AG04450 (cell line): ENCODE measurements at regions not wholly inside any gene's neighbourhood (a gene's known extent, or its start where the extent isn't known, plus 50 kb on each side); places are given as distances from the start of the nearest gene placed in this dataset.

ENCODE experiments used
- CTCF ChIA-PET: fragments of 300-600, 350-600 bp; formaldehyde crosslinking; extraction: SDS; loops from one replicate; lab custom pipeline; 2022; ENCODE audit warnings: antibody characterized with exemption, inconsistent platforms; lab: Charles Lee
- POLR2A ChIA-PET: fragments of 350-600 bp; formaldehyde crosslinking; extraction: SDS; loops from one replicate; lab custom pipeline; 2021; ENCODE audit warnings: antibody characterized with exemption, inconsistent platforms; lab: Yijun Ruan, JAX
- DNase-seq: peaks from one replicate; pipeline ENCODE4 v3.0.0-alpha.2; 2011; ENCODE audit warnings: low read depth, low spot score
- H3K27ac ChIP-seq: one replicate; pipeline ENCODE4 v1.5.1; 2012; ENCODE audit warnings: low read depth, low read length, control low read depth
- H3K27me3 ChIP-seq: one replicate; pipeline ENCODE4 v1.6.0; 2012; ENCODE audit warnings: low read length; ENCODE audit not compliant: control insufficient read depth, insufficient read depth
- H3K4me3 ChIP-seq: 2 replicates; pipeline ENCODE4 v1.5.1; 2011; ENCODE audit warnings: mild to moderate bottlenecking, low read depth, low read length, control low read depth
- H3K9me3 ChIP-seq: 2 replicates; pipeline ENCODE4 v1.5.1; 2012; ENCODE audit warnings: low read length; ENCODE audit not compliant: control insufficient read depth, insufficient read depth
- TF ChIP-seq, protein P1 (sequence below): IDR thresholded peaks from 2 replicates; pipeline ENCODE4 v1.5.1; 2011; ENCODE audit warnings: low read depth, low read length, control low read depth, inconsistent platforms

DNA sequence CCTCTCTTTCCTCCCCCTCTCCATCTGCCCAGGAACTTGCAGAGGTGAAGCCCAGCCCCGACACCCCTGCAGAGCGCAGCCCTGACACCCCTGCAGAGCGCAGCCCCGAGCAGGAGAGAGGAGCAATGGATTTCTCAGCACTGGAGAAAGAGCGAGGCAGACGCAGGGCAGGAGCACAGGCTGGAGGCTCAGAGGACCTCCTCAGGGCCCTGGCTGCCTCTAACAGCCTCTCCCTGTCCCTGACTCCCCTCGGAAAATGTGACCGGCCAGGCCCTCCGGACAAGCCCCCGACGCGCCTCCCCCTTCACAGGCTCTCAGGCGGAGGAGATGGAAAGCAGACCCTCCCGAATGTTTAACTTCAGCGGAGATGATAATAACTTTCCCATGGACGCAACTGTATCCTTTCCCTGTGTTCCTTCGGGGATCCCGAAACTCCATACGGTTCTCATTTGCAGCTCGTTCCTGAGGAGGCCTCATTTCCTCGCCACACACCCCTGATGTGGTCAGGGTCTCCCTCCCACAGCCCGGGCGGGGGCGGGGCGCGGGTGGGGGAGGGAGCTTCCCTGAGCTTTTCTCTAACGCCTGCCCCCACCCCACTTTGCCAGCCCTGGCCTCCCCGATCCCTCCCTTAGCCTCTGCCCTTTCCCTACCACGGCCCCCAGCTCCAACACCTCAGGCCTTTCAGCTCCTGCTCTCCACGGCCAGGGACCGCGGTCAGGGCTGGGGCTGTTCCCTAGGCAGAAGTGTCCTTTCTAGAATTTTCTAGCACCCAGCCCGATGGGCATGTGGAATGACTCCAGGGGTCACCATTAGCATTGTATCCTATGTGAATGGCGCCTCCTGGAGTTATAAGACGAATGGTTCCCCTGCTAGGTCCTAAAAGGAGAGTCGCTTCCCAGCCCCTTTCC, 201.1 kb upstream of the BCOR start:
- ChIA-PET CTCF (interaction anchor here (0.7 to 1.1 kb wide), 4 partner anchors 122 to 1038 kb away, joined by 3 to 5 read pairs (median 4); no protein-coding TSS in a partner anchor), POLR2A (no interaction called here)
- Histone ChIP-seq H3K4me3 (no peak overlapping the region), H3K9me3 (no peaks in the 10 kb centered on the region), H3K27me3 (peaks cover 6% of the 10 kb centered on the region), H3K27ac (no peak overlapping the region)
- TF ChIP-seq, protein P1, sequence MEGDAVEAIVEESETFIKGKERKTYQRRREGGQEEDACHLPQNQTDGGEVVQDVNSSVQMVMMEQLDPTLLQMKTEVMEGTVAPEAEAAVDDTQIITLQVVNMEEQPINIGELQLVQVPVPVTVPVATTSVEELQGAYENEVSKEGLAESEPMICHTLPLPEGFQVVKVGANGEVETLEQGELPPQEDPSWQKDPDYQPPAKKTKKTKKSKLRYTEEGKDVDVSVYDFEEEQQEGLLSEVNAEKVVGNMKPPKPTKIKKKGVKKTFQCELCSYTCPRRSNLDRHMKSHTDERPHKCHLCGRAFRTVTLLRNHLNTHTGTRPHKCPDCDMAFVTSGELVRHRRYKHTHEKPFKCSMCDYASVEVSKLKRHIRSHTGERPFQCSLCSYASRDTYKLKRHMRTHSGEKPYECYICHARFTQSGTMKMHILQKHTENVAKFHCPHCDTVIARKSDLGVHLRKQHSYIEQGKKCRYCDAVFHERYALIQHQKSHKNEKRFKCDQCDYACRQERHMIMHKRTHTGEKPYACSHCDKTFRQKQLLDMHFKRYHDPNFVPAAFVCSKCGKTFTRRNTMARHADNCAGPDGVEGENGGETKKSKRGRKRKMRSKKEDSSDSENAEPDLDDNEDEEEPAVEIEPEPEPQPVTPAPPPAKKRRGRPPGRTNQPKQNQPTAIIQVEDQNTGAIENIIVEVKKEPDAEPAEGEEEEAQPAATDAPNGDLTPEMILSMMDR, result peak; percentile 24
- no peak for DNase-seq

DNA sequence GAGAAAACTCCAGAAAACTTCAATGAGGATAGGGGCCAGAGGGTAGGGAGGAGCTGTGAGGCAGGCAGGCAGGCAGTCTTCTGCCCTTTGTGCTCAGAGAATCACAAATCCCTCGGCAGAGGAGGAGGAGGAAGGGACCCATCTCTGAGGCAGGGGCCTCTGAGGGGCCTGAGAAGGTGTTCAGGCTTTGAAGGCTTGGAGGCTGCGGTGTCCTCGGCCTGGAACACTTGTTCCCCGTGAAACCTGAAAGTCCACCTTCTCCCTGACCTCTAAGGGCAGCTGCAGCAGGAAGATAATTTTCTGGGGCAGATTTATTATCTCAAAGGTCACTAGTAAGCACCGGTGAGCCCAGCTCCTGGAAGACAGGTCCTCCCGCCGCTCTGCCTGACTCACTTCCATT, 200.3 kb upstream of the BCOR start:
- POLR2A ChIA-PET, result no interaction called here
- Histone ChIP-seq H3K27me3 (peaks cover 6% of the 10 kb centered on the region), H3K4me3 (no peak overlapping the region), H3K27ac (no peak overlapping the region), H3K9me3 (no peaks in the 10 kb centered on the region)
- TF ChIP-seq, protein P1, result no peak
- CTCF ChIA-PET, result no interaction called here
- DNase-seq, result no peak

DNA sequence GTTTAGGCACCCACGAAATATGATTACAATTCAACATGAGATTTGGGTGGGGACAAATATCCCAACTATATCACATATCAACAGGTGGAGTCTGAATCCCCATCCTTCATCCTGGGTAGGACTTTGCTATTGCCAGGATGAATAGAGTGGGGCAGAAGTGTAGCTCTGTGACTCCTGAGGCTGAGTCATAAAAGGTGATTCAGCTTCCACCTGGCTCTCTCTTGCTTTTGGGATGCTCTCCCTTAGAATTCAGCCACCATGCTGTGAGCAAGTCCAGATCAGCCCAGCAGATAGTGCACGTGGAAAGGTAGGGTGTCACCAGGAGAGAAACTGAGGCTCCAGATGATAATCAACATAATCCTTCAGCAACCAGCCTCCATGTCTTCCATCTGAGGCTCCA, 193.8 kb upstream of the BCOR start:
- H3K27ac ChIP-seq, result no peak overlapping the region
- ChIA-PET POLR2A (no interaction called here), CTCF (no interaction called here)
- no peaks in the 10 kb centered on the region for H3K9me3 ChIP-seq
- H3K4me3 ChIP-seq, result no peak overlapping the region
- no peaks in the 10 kb centered on the region for H3K27me3 ChIP-seq
- TF ChIP-seq, protein P1, result no peak
- DNase-seq, result no peak

DNA sequence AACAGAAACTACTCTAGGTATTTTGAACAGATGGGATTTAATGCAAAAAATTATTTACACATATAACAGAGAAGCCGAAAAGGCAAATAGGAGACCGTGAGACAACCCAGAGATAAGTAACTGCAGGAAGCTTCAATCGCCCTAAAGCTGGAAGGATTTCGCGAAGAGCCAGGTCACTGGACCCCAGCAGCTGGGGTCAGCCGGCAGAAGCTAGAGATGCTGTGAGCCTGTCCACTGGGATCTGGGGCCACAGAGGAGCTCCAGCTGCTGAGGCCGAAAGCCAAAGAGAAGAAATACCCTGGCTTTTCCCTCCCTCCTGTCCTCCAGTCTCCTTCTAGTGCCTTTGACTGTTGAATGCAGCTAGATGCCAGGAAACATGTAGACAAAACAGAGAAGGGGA, 192.8 kb upstream of the BCOR start:
- H3K4me3 ChIP-seq, result no peak overlapping the region
- no peak for DNase-seq
- ChIA-PET POLR2A (no interaction called here), CTCF (no interaction called here)
- TF ChIP-seq, protein P1, result no peak
- H3K27me3 ChIP-seq, result no peaks in the 10 kb centered on the region
- H3K27ac ChIP-seq, result no peak overlapping the region
- H3K9me3 ChIP-seq, result no peaks in the 10 kb centered on the region

DNA sequence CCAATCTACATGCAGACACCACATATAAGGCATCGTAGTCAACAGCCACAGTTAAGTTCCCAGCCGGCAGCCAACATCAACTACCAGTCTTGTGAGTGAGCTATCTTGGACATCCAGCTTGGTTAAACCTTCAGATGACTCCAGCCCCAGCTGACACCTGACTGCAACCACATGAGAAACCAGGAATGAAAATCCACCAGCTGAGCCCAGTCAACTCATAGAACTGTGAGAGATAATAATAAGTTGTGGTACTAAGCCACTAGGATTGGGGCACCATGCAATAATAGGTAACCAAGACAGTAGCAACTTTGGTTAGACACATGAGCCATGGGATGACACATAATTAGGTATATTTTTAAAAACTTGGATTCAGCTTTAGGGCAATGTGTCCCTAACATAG, 188.1 kb upstream of the BCOR start:
- no peak overlapping the region for H3K27ac ChIP-seq
- no peak for DNase-seq
- TF ChIP-seq, protein P1, result no peak
- H3K4me3 ChIP-seq, result no peak overlapping the region
- no peaks in the 10 kb centered on the region for H3K27me3 ChIP-seq
- POLR2A ChIA-PET, result no interaction called here
- CTCF ChIA-PET, result no interaction called here
- H3K9me3 ChIP-seq, result no peaks in the 10 kb centered on the region
